ENCODE measurements at regions not wholly inside any gene's neighbourhood (a gene's known extent, or its start where the extent isn't known, plus 50 kb on each side); places are given as distances from the start of the nearest gene placed in this dataset.

- TF ChIP-seq CTCF (IDR thresholded peaks at IDR 0.05; ENCODE audit: insufficient read depth, low read length) = no peak
- no peak for TF ChIP-seq REST (IDR thresholded peaks at IDR 0.05; ENCODE audit: insufficient replicate concordance, low read depth)
These were observed 1416.6 kb upstream of the MIR17HG start for GRCh38 chr13:89930861-89931260.
